Fibroblast of lung (primary cell): ENCODE measurements at regions not wholly inside any gene's neighbourhood (a gene's known extent, or its start where the extent isn't known, plus 50 kb on each side); places are given as distances from the start of the nearest gene placed in this dataset.

Source experiments
- DNase-seq, 2 donors: peaks; one replicate each; pipeline versions ENCODE4 v3.0.0 to v3.0.0-alpha.2; 2010; ENCODE audit warnings: low read depth in 2 of 2
- H2AFZ ChIP-seq: 2 replicates; pipeline ENCODE4 v1.5.1; 2012; ENCODE audit warnings: low read length, control low read depth, inconsistent platforms
- H3K27ac ChIP-seq: 2 replicates; pipeline ENCODE4 v1.5.1; 2011; ENCODE audit warnings: low read length, control low read depth; ENCODE audit not compliant: insufficient read depth
- H3K27me3 ChIP-seq: 2 replicates; pipeline ENCODE4 v1.5.1; 2011; ENCODE audit warnings: mild to moderate bottlenecking, low read length; ENCODE audit not compliant: control insufficient read depth, insufficient read depth
- H3K36me3 ChIP-seq: 2 replicates; pipeline ENCODE4 v1.5.1; 2011; ENCODE audit warnings: low read length; ENCODE audit not compliant: control insufficient read depth, insufficient read depth
- H3K4me1 ChIP-seq: 2 replicates; pipeline ENCODE4 v1.5.1; 2011; ENCODE audit warnings: low read length; ENCODE audit not compliant: control insufficient read depth, insufficient read depth; ENCODE audit errors: extremely low read depth
- H3K4me2 ChIP-seq: 2 replicates; pipeline ENCODE4 v1.5.1; 2011; ENCODE audit warnings: low read length, control low read depth; ENCODE audit not compliant: insufficient read depth; ENCODE audit errors: extremely low read depth
- H3K4me3 ChIP-seq, 4 experiments: fragments of 200-600 bp in 1 of 4; sonication (generic) in 1 of 4; replicated peaks in 1 of 4; 2 replicates each; pipeline ENCODE4 v1.5.1; 2011 to 2016; ENCODE audit warnings: low read length in 4 of 4, low read depth in 3 of 4, mild to moderate bottlenecking in 3 of 4, control low read depth in 2 of 4, inconsistent platforms in 1 of 4, mixed read lengths in 1 of 4; ENCODE audit not compliant: insufficient read depth in 1 of 4; ENCODE audit errors: control extremely low read depth in 1 of 4
- H3K79me2 ChIP-seq: 2 replicates; pipeline ENCODE4 v1.5.1; 2012; ENCODE audit warnings: mild to moderate bottlenecking, low read length, inconsistent platforms; ENCODE audit not compliant: control insufficient read depth, insufficient read depth
- H3K9ac ChIP-seq: 2 replicates; pipeline ENCODE4 v1.5.1; 2011; ENCODE audit warnings: mild to moderate bottlenecking, low read length, control low read depth; ENCODE audit not compliant: insufficient read depth
- H3K9me3 ChIP-seq: 2 replicates; pipeline ENCODE4 v1.5.1; 2012; ENCODE audit warnings: low read depth, low read length; ENCODE audit not compliant: control insufficient read depth, insufficient read depth
- H4K20me1 ChIP-seq: 2 replicates; pipeline ENCODE4 v1.5.1; 2011; ENCODE audit warnings: low read length; ENCODE audit not compliant: control insufficient read depth, insufficient read depth; ENCODE audit errors: extremely low read depth
- EZH2 ChIP-seq: IDR thresholded peaks from 2 replicates; pipeline ENCODE4 v1.5.1; 2012; ENCODE audit warnings: low read length, control low read depth, mild to moderate bottlenecking; ENCODE audit errors: missing control alignments
- TF ChIP-seq, protein P1 (sequence below), 2 donors: IDR thresholded peaks in 1 of 2; conservative IDR thresholded peaks in 1 of 2; 1 replicate in 1 of 2; 2 replicates in 1 of 2; pipeline ENCODE4 v1.5.1; 2011 to 2012; ENCODE audit warnings: low read length in 2 of 2, control low read depth in 1 of 2, inconsistent platforms in 1 of 2, low read depth in 1 of 2, mild to moderate bottlenecking in 1 of 2

DNA sequence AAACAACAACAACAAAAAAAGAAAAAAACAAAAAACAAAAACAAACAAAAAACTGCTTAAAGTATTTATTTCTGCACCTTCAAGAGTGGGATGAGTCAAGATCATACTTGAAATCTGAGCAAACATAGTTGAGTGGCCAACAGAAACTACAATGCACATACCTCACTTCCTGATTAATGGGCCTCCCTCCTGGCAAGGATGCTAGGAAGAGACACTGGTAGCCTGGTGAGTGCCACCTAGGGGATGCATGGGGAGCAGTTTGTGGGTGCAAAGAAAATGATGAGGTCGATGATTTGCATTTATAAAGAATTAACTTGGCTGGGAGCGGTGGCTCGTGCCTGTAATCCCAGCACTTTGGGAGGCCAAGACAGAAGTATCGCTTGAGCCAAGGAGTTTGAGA, 808.1 kb downstream of the MAFB start:
- no peak for TF ChIP-seq EZH2
- TF ChIP-seq, protein P1, sequence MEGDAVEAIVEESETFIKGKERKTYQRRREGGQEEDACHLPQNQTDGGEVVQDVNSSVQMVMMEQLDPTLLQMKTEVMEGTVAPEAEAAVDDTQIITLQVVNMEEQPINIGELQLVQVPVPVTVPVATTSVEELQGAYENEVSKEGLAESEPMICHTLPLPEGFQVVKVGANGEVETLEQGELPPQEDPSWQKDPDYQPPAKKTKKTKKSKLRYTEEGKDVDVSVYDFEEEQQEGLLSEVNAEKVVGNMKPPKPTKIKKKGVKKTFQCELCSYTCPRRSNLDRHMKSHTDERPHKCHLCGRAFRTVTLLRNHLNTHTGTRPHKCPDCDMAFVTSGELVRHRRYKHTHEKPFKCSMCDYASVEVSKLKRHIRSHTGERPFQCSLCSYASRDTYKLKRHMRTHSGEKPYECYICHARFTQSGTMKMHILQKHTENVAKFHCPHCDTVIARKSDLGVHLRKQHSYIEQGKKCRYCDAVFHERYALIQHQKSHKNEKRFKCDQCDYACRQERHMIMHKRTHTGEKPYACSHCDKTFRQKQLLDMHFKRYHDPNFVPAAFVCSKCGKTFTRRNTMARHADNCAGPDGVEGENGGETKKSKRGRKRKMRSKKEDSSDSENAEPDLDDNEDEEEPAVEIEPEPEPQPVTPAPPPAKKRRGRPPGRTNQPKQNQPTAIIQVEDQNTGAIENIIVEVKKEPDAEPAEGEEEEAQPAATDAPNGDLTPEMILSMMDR (conservative IDR thresholded peaks at IDR 0.05 in 1 of 2, IDR thresholded peaks at IDR 0.05 in 1 of 2; ENCODE audit: low read depth in 1 of 2, low read length in 2 of 2), result peak in 1 of 2 donors; percentile 14
- no peaks in the 10 kb centered on the region for H3K27me3 ChIP-seq
- H3K4me2 ChIP-seq, result no peak overlapping the region
- H2AFZ ChIP-seq, result no peak overlapping the region
- no peak overlapping the region for H3K4me3 ChIP-seq
- H3K27ac ChIP-seq, result no peak overlapping the region
- H4K20me1 ChIP-seq, result no peaks in the 10 kb centered on the region
- H3K4me1 ChIP-seq, result no peaks in the 10 kb centered on the region
- no peaks in the 10 kb centered on the region for H3K79me2 ChIP-seq
- no peaks in the 10 kb centered on the region for H3K36me3 ChIP-seq
- no peaks in the 10 kb centered on the region for H3K9me3 ChIP-seq
- peak in 1 of 2 donors; percentile 58 for DNase-seq
- no peak overlapping the region for H3K9ac ChIP-seq

GRCh38 chr20:39879296-39879695, 809.7 kb downstream of the MAFB start:
- no peaks in the 10 kb centered on the region for H3K4me1 ChIP-seq
- no peak overlapping the region for H3K9ac ChIP-seq
- no peak for TF ChIP-seq EZH2
- TF ChIP-seq, protein P1 (conservative IDR thresholded peaks at IDR 0.05 in 1 of 2, IDR thresholded peaks at IDR 0.05 in 1 of 2; ENCODE audit: low read depth in 1 of 2, low read length in 2 of 2), result no peak
- no peaks in the 10 kb centered on the region for H3K9me3 ChIP-seq
- H3K4me3 ChIP-seq, result no peak overlapping the region
- H3K4me2 ChIP-seq, result no peak overlapping the region
- H3K79me2 ChIP-seq, result no peaks in the 10 kb centered on the region
- H4K20me1 ChIP-seq, result no peaks in the 10 kb centered on the region
- peak in 1 of 2 donors; percentile 63 for DNase-seq
- no peaks in the 10 kb centered on the region for H3K27me3 ChIP-seq
- H3K27ac ChIP-seq, result no peak overlapping the region
- H3K36me3 ChIP-seq, result no peaks in the 10 kb centered on the region
- H2AFZ ChIP-seq, result no peak overlapping the region

GRCh38 chr20:39878809-39879208, 810.2 kb downstream of the MAFB start:
- no peak overlapping the region for H3K9ac ChIP-seq
- H3K4me3 ChIP-seq, result no peak overlapping the region
- H3K27ac ChIP-seq, result no peak overlapping the region
- H2AFZ ChIP-seq, result no peak overlapping the region
- H3K79me2 ChIP-seq, result no peaks in the 10 kb centered on the region
- no peaks in the 10 kb centered on the region for H3K9me3 ChIP-seq
- H4K20me1 ChIP-seq, result no peaks in the 10 kb centered on the region
- H3K36me3 ChIP-seq, result no peaks in the 10 kb centered on the region
- no peaks in the 10 kb centered on the region for H3K4me1 ChIP-seq
- TF ChIP-seq, protein P1 (conservative IDR thresholded peaks at IDR 0.05 in 1 of 2, IDR thresholded peaks at IDR 0.05 in 1 of 2; ENCODE audit: low read depth in 1 of 2, low read length in 2 of 2), result no peak
- no peak for TF ChIP-seq EZH2
- no peak overlapping the region for H3K4me2 ChIP-seq
- H3K27me3 ChIP-seq, result no peaks in the 10 kb centered on the region
- DNase-seq, result peak in 1 of 2 donors; percentile 62
